HepG2 (cell line): ENCODE measurements at regions not wholly inside any gene's neighbourhood (a gene's known extent, or its start where the extent isn't known, plus 50 kb on each side); places are given as distances from the start of the nearest gene placed in this dataset.

ENCODE experiments used
- ATAC-seq: fragments of 200-7000 bp; cut with Tn5 transposase; 3 replicates; pipeline ENCODE4 v1.9.1; 2020; ENCODE audit warnings: mild to moderate bottlenecking, moderate library complexity
- BruUV-seq: library from RNA; stranded (reverse); fragments of 400-500 nt; replicated peaks from 2 replicates; lab custom pipeline; 2021; lab: Mats Ljungman, UMichigan
- CTCF ChIA-PET: fragments of 300-600 bp; formaldehyde crosslinking; extraction: SDS; loops from one replicate; lab custom pipeline; 2021; ENCODE audit warnings: low total read pairs, inconsistent platforms, low intra/inter-chr PET ratio; lab: Yijun Ruan, JAX
- POLR2A ChIA-PET: fragments of 350-600 bp; sonication (Branson Sonifier 250); formaldehyde crosslinking; loops from one replicate; lab custom pipeline; 2020; ENCODE audit warnings: antibody characterized with exemption, inconsistent platforms; lab: Yijun Ruan, JAX
- DNase-seq: peaks from one replicate; pipeline ENCODE4 v3.0.0-alpha.2; 2015; ENCODE audit warnings: low spot score
- FAIRE-seq: peaks from 3 replicates; lab custom pipeline; 2011; peaks lifted over from hg19 to GRCh38; lab: Jason Lieb, UNC
- H2AFZ ChIP-seq: one replicate; pipeline ENCODE4 v1.6.1; 2011; ENCODE audit warnings: low read length, inconsistent platforms
- H3K27ac ChIP-seq: fragments of 300-600 bp; 3 replicates; pipeline ENCODE4 v1.8.0; 2011; ENCODE audit warnings: mixed run types, mild to moderate bottlenecking, mixed read lengths, low read length, inconsistent platforms; ENCODE audit not compliant: insufficient read depth; ENCODE audit errors: extremely low read length
- H3K27me3 ChIP-seq, 2 experiments: fragments of 200-600 bp in 1 of 2; 2 replicates in 1 of 2; 3 replicates in 1 of 2; pipeline versions ENCODE4 v1.6.0 to v1.8.0; 2011; ENCODE audit warnings: low read length in 2 of 2, mild to moderate bottlenecking in 2 of 2, moderate library complexity in 2 of 2, inconsistent platforms in 1 of 2; ENCODE audit not compliant: insufficient read depth in 2 of 2, control insufficient read depth in 1 of 2
- H3K36me3 ChIP-seq, 2 experiments: fragments of 200-600 bp in 1 of 2; replicated peaks in 1 of 2; 2 replicates in 1 of 2; 3 replicates in 1 of 2; pipeline versions ENCODE4 v1.5.1 to v1.8.0; 2011; ENCODE audit warnings: low read length in 2 of 2, inconsistent platforms in 1 of 2; ENCODE audit not compliant: insufficient read depth in 2 of 2, control insufficient read depth in 1 of 2
- H3K4me1 ChIP-seq: 2 replicates; pipeline ENCODE4 v1.5.1; 2012; ENCODE audit warnings: low read length, inconsistent platforms; ENCODE audit not compliant: insufficient read depth
- H3K4me2 ChIP-seq: 2 replicates; pipeline ENCODE4 v1.6.0; 2011; ENCODE audit warnings: low read depth, low read length, inconsistent platforms
- H3K4me3 ChIP-seq, 3 experiments: fragments of 200-600 bp in 1 of 3; sonication (generic), shearing (Covaris generic) in 1 of 3; replicated peaks in 1 of 3; 2 replicates each; pipeline ENCODE4 v1.5.1; 2011 to 2016; ENCODE audit warnings: low read length in 3 of 3, inconsistent platforms in 2 of 3, low read depth in 2 of 3, mild to moderate bottlenecking in 2 of 3, control low read depth in 1 of 3, mixed read lengths in 1 of 3; ENCODE audit not compliant: insufficient read depth in 1 of 3
- H3K79me2 ChIP-seq: one replicate; pipeline ENCODE4 v1.6.1; 2011; ENCODE audit warnings: low read length, inconsistent platforms; ENCODE audit not compliant: insufficient read depth
- H3K9ac ChIP-seq: 2 replicates; pipeline ENCODE4 v1.6.0; 2011; ENCODE audit warnings: mild to moderate bottlenecking, low read depth, low read length, inconsistent platforms; ENCODE audit not compliant: insufficient read depth
- H3K9me3 ChIP-seq: 2 replicates; pipeline ENCODE4 v1.5.1; 2012; ENCODE audit warnings: mild to moderate bottlenecking, low read length
- H4K20me1 ChIP-seq: 2 replicates; pipeline ENCODE4 v1.6.0; 2011; ENCODE audit warnings: inconsistent platforms, mild to moderate bottlenecking, low read length, moderate library complexity; ENCODE audit not compliant: insufficient read depth
- UBTF ChIP-seq: sonication (generic); formaldehyde crosslinking; IDR thresholded peaks from 2 replicates; pipeline ENCODE4 v1.4.0; 2020; ENCODE audit warnings: mild to moderate bottlenecking, missing genetic modification reagents
- ZBED4 ChIP-seq: sonication (generic); formaldehyde crosslinking; IDR thresholded peaks from 2 replicates; pipeline ENCODE4 v1.4.0; 2020; ENCODE audit warnings: missing genetic modification reagents, borderline replicate concordance
- ZBTB3 ChIP-seq: sonication (generic); formaldehyde crosslinking; IDR thresholded peaks from 2 replicates; pipeline ENCODE4 v1.4.0; 2020; ENCODE audit warnings: low read depth, mild to moderate bottlenecking, moderate library complexity, missing genetic modification reagents, borderline replicate concordance
- ZNF224 ChIP-seq: sonication (generic); formaldehyde crosslinking; IDR thresholded peaks from 2 replicates; pipeline ENCODE4 v1.5.0; 2020; ENCODE audit warnings: mild to moderate bottlenecking, missing genetic modification reagents
- ZNF547 ChIP-seq: sonication (generic); formaldehyde crosslinking; IDR thresholded peaks from 2 replicates; pipeline ENCODE4 v1.5.1; 2020; ENCODE audit warnings: mild to moderate bottlenecking, missing genetic modification reagents
- ZNF598 ChIP-seq: sonication (generic); formaldehyde crosslinking; IDR thresholded peaks from 2 replicates; pipeline ENCODE4 v1.5.1; 2020; ENCODE audit warnings: mild to moderate bottlenecking, missing genetic modification reagents, borderline replicate concordance
- WGBS: methylation state at CpG from one replicate; pipeline ENCODE4 v1.1.6; 2017; ENCODE audit warnings: low lambda C conversion rate; 5-methylcytosine and 5-hydroxymethylcytosine counted together
- in situ Hi-C: cut with HindIII; loops from 2 replicates; pipeline ENCODE4 v1.10.0; 2017; ENCODE audit warnings: low pct_unique_long_range_greater_than_20kb; ENCODE audit not compliant: extremely low pct_ligation_motif_present
- intact Hi-C: fragments of 100-400 bp; cut with micrococcal nuclease; formaldehyde crosslinking; loops from one replicate; pipeline ENCODE4 v1.10.0; 2022; ENCODE audit not compliant: unreplicated experiment

- Histone ChIP-seq H4K20me1 (no peaks in the 10 kb centered on the region), H3K9me3 (no peaks in the 10 kb centered on the region), H3K79me2 (no peaks in the 10 kb centered on the region), H3K27me3 (no peaks in the 10 kb centered on the region), H3K4me3 (no peak overlapping the region), H3K9ac (no peak overlapping the region), H3K4me1 (peaks cover 96% of the 10 kb centered on the region), H2AFZ (no peak overlapping the region), H3K27ac (no peak overlapping the region), H3K4me2 (no peak overlapping the region), H3K36me3 (no peaks in the 10 kb centered on the region)
- WGBS, result 82% methylated on average over 5 of the region's 5 CpGs
- ChIA-PET POLR2A (interaction anchor here (1.1 to 4.8 kb wide), 2 partner anchors 15 to 88 kb away, joined by 4 to 43 read pairs; partner anchors contain the start of gene CEBPB), CTCF (no interaction called here)
- TF ChIP-seq ZNF598 (CRISPR knock-in tag) (peak; percentile 77; the same call in 1 of the 2 replicates), ZNF224 (CRISPR knock-in tag) (peak; percentile 28; the same call in 1 of the 2 replicates), ZBED4 (CRISPR knock-in tag) (no peak), ZNF547 (CRISPR knock-in tag) (0 out of 2 replicates have a peak, but pooled peaks have one; percentile 47), ZBTB3 (CRISPR knock-in tag) (no peak), UBTF (CRISPR knock-in tag) (0 out of 2 replicates have a peak, but pooled peaks have one; percentile 12)
- FAIRE-seq (no peak), DNase-seq (no peak), ATAC-seq (no peak)
- intact Hi-C loops (no loop called here), in situ Hi-C loops (no loop called here)
- no TSS peak for BruUV-seq
Observed at GRCh38 chr20:50277064-50277415, 86.4 kb downstream of the CEBPB start.
